VCaP (cell line): ENCODE measurements at regions not wholly inside any gene's neighbourhood (a gene's known extent, or its start where the extent isn't known, plus 50 kb on each side); places are given as distances from the start of the nearest gene placed in this dataset.
A peak's percentile ranks its signal among the peaks of the same experiment; 100 is the strongest.

Experiments used
- H3K27ac ChIP-seq: fragments of 450-650 bp; 2 replicates; pipeline ENCODE4 v1.5.1; 2017
- CTCF ChIP-seq: fragments of 450-650 bp; conservative IDR thresholded peaks from 2 replicates; pipeline ENCODE4 v1.5.1; 2017; ENCODE audit warnings: mild to moderate bottlenecking, moderate library complexity

- no peak overlapping the region for H3K27ac ChIP-seq
- no peak for TF ChIP-seq CTCF
Measured at GRCh38 chr2:64289251-64289650, 145.0 kb upstream of the PELI1 start.

GRCh38 chr2:64289737-64290136 is 145.5 kb upstream of the PELI1 start:
- H3K27ac ChIP-seq, result no peak overlapping the region
- TF ChIP-seq CTCF, result no peak

- no peak overlapping the region for H3K27ac ChIP-seq
- TF ChIP-seq CTCF, result no peak
Measured at GRCh38 chr2:64291181-64291580, 147.0 kb upstream of the PELI1 start.

- H3K27ac ChIP-seq, result no peak overlapping the region
- TF ChIP-seq CTCF, result no peak
Measured at GRCh38 chr2:64295326-64296139, 151.3 kb upstream of the PELI1 start.

DNA sequence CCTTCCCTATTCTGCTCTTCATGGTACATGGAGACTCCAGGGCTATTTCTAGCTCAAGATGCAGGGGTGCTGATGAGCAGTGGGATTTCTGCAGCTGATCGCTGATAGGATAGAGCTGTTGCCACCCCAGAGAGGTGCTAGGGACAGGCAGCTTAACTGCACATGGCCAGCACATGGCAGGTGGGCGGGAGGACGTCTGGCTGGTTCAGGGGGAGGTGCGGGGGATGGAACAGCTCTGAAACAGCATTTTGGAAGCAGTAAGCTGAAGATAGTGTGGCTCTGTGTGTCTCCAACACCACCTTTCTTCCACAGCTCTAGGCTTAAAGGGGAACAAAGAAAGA is 151.9 kb upstream of the PELI1 start:
- no peak overlapping the region for H3K27ac ChIP-seq
- TF ChIP-seq CTCF, result no peak

DNA sequence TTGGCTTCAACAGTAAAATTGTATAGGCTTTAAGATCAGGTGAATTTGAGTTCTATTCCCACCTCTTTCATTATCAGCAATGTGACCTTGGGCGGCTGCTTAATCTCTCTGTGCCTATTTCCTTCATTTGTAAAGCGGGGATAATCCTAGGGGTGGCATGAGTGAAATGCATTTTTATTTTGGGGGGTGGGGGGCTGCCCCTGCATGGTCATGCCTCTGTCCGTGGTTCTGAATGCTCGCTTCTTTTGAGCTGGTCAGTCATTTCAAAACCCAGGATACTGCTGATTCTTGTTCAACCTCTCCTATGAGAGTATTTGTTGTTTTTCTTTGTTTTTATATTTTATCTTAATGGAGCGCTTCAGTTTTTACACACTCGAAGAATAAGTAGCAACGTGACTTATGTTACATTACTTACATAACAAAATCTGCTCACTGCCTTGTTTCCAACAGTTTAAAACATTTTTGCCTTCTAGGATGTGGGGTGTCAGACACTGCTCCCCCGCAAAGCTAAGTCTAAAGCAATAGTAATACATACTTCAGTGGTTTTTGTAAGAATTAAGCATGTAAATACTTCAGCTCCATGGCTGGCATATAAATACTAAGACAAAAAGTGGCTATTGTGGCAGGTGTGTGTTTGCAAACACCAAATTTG is 152.6 kb upstream of the PELI1 start:
- H3K27ac ChIP-seq, result no peak overlapping the region
- no peak for TF ChIP-seq CTCF

DNA sequence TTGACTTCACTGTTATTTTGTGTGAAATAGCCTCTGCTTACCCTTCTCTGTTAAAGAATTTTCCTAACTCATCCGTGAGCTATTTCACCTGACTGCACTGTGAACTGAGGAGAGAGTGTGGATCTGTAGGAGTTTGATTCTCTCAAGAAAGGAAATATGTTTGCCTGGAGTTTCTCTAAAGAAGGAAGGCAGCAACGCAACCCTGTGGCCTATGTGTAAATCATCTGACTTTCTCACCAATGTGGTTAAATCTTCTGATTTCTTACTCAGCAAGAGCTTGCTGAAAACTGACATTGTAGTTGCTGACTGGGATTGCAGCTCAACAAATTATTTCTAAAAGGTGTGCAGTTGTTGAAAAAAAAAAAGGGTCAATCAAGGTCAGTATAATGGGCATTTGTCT is 153.9 kb upstream of the PELI1 start:
- 0 out of 2 replicates have a peak, but pooled peaks have one; percentile 19 for TF ChIP-seq CTCF
- no peak overlapping the region for H3K27ac ChIP-seq
